Small intestine (tissue), 7 donors: ENCODE measurements at regions not wholly inside any gene's neighbourhood (a gene's known extent, or its start where the extent isn't known, plus 50 kb on each side); places are given as distances from the start of the nearest gene placed in this dataset.

Source experiments
- DNase-seq, 2 donors: peaks; one replicate each; pipeline versions ENCODE4 v3.0.0 to v3.0.0-alpha.2; 2013
- FAIRE-seq: peaks from 2 replicates; lab custom pipeline; 2012; peaks lifted over from hg19 to GRCh38; lab: Jason Lieb, UNC
- H3K27ac ChIP-seq, 3 donors: one replicate each; pipeline ENCODE4 v1.5.1; 2013; ENCODE audit warnings: low read length in 2 of 3, mild to moderate bottlenecking in 2 of 3, control low read depth in 1 of 3, inconsistent platforms in 1 of 3, low read depth in 1 of 3, moderate library complexity in 1 of 3
- H3K27me3 ChIP-seq, 3 donors: one replicate each; pipeline ENCODE4 v1.6.1; 2013; ENCODE audit warnings: low read length in 3 of 3, inconsistent platforms in 1 of 3; ENCODE audit not compliant: control insufficient read depth in 3 of 3, insufficient read depth in 3 of 3
- H3K36me3 ChIP-seq, 3 donors: one replicate each; pipeline ENCODE4 v1.6.1; 2013; ENCODE audit warnings: low read length in 3 of 3, inconsistent platforms in 1 of 3, low read depth in 1 of 3, mild to moderate bottlenecking in 1 of 3, moderate library complexity in 1 of 3; ENCODE audit not compliant: control insufficient read depth in 3 of 3, insufficient read depth in 2 of 3
- H3K4me1 ChIP-seq, 3 donors: one replicate each; pipeline ENCODE4 v1.6.1; 2013; ENCODE audit warnings: low read length in 2 of 3, inconsistent platforms in 1 of 3, low read depth in 1 of 3, mild to moderate bottlenecking in 1 of 3, moderate library complexity in 1 of 3; ENCODE audit not compliant: control insufficient read depth in 3 of 3, insufficient read depth in 2 of 3
- H3K4me3 ChIP-seq, 3 donors: one replicate each; pipeline ENCODE4 v1.5.1; 2013; ENCODE audit warnings: low read length in 3 of 3, control low read depth in 1 of 3, inconsistent platforms in 1 of 3, low read depth in 1 of 3, mild to moderate bottlenecking in 1 of 3, moderate library complexity in 1 of 3
- H3K9me3 ChIP-seq, 2 donors: one replicate each; pipeline ENCODE4 v1.6.1; 2013; ENCODE audit warnings: low read depth in 1 of 2, low read length in 1 of 2; ENCODE audit not compliant: control insufficient read depth in 2 of 2, insufficient read depth in 1 of 2
- WGBS, 3 donors: extraction: QIAGEN DNeasy Blood & Tissue Kit; methylation state at CpG; one replicate each; pipeline ENCODE4 v1.1.7; 2013; 5-methylcytosine and 5-hydroxymethylcytosine counted together
- donor health status: healthy with polysubstance abuse.
- donor health status: control.
- donor health status: control.
- donor health status: Bipolar disorder and iron deficiency.
- donor health status: healthy.

DNA sequence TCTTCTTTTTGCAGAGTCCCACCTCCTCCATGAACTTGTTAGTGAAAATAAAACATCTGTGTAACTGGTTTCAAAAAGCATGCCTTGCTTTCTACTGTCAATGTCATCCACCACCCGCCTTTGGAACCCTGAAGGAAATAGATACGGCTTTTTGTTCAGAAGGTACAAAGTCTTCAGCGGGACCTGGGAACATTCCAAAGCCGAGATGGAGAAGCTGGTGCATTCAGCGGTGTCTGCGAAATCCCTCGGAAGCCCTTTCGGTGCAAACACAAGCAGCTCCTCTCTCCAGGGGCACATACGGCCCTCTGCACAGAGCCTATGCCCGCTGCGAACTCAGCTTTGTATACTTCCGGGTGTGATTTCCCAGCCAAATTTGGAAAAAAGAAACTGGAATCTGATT, 555.8 kb upstream of the SALL3 start:
- Histone ChIP-seq H3K27me3 (no peaks in the 10 kb centered on the region), H3K36me3 (no peaks in the 10 kb centered on the region), H3K4me3 (no peak overlapping the region), H3K4me1 (no peaks in the 10 kb centered on the region), H3K9me3 (peaks cover 0 to 5% of the 10 kb centered on the region in 2 donors), H3K27ac (no peak overlapping the region)
- 26 to 82% (median 47%) methylated on average over 12 of the region's 12 CpGs for WGBS, 3 donors
- DNase-seq (peak in 1 of 2 donors; percentile 80), FAIRE-seq (no peak)

GRCh38 chr18:78424403-78425018, 555.1 kb upstream of the SALL3 start:
- Histone ChIP-seq H3K27me3 (no peaks in the 10 kb centered on the region), H3K4me1 (no peaks in the 10 kb centered on the region), H3K27ac (no peak overlapping the region), H3K36me3 (no peaks in the 10 kb centered on the region), H3K9me3 (peaks cover 0 to 11% of the 10 kb centered on the region in 2 donors), H3K4me3 (no peak overlapping the region)
- WGBS, 3 donors, result 33 to 66% (median 55%) methylated on average over 7 of the region's 7 CpGs
- DNase-seq, result peak in 1 of 2 donors; percentile 27
- FAIRE-seq, result no peak

DNA sequence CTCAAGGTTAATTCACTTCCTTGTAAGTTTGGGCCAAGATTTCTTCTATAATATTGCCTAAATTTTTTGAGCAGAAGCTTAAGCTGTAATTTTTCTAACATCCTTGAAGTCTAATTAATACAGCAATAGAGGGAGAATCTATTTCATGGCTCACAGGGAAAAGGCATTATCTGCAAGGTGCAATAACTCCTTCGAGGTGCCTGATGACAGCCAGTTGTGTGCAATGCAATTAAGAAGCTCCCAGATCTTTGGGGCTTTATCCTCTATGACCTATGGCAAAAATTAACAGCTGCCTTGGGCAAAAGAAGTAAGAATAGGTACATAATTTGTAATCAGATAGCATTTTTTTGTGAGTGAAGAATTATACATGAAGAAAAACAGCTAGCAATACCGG, 554.6 kb upstream of the SALL3 start:
- no peaks in the 10 kb centered on the region for H3K27me3 ChIP-seq
- DNase-seq (peak in 1 of 2 donors; percentile 11), FAIRE-seq (no peak)
- 46 to 71% (median 52%) methylated on average over 2 of the region's 2 CpGs for WGBS, 3 donors
- no peaks in the 10 kb centered on the region for H3K4me1 ChIP-seq
- H3K9me3 ChIP-seq, result peaks cover 0 to 11% of the 10 kb centered on the region in 2 donors
- no peak overlapping the region for H3K27ac ChIP-seq
- H3K4me3 ChIP-seq, result no peak overlapping the region
- H3K36me3 ChIP-seq, result no peaks in the 10 kb centered on the region

GRCh38 chr18:78427081-78427480, 552.5 kb upstream of the SALL3 start:
- Histone ChIP-seq H3K9me3 (peaks cover 0 to 23% of the 10 kb centered on the region in 2 donors), H3K4me1 (no peaks in the 10 kb centered on the region), H3K36me3 (no peaks in the 10 kb centered on the region), H3K4me3 (no peak overlapping the region), H3K27ac (no peak overlapping the region), H3K27me3 (no peaks in the 10 kb centered on the region)
- FAIRE-seq (no peak), DNase-seq (no peak)
- WGBS, 3 donors, result 94 to 97% (median 96%) methylated on average over 12 of the region's 12 CpGs

GRCh38 chr18:78429127-78430108, 550.2 kb upstream of the SALL3 start:
- Histone ChIP-seq H3K27ac (no peak overlapping the region), H3K9me3 (peaks cover 0 to 29% of the 10 kb centered on the region in 2 donors), H3K27me3 (no peaks in the 10 kb centered on the region), H3K36me3 (no peaks in the 10 kb centered on the region), H3K4me1 (no peaks in the 10 kb centered on the region), H3K4me3 (no peak overlapping the region)
- FAIRE-seq (no peak), DNase-seq (no peak)
- WGBS, 3 donors, result 91 to 93% (median 93%) methylated on average over 37 to 54 of the region's 54 CpGs

GRCh38 chr18:78430131-78430758, 549.4 kb upstream of the SALL3 start:
- no peaks in the 10 kb centered on the region for H3K36me3 ChIP-seq
- H3K4me3 ChIP-seq, result no peak overlapping the region
- no peak for DNase-seq
- FAIRE-seq, result no peak
- H3K27ac ChIP-seq, result no peak overlapping the region
- no peaks in the 10 kb centered on the region for H3K27me3 ChIP-seq
- no peaks in the 10 kb centered on the region for H3K4me1 ChIP-seq
- WGBS, 3 donors, result 93% methylated on average over 27 to 28 of the region's 28 CpGs
- H3K9me3 ChIP-seq, result peaks cover 0 to 29% of the 10 kb centered on the region in 2 donors

GRCh38 chr18:78431606-78432005, 548.0 kb upstream of the SALL3 start:
- WGBS, 3 donors, result 82 to 88% (median 87%) methylated on average over 13 of the region's 13 CpGs
- Histone ChIP-seq H3K27me3 (no peaks in the 10 kb centered on the region), H3K27ac (no peak overlapping the region), H3K9me3 (peaks cover 0 to 29% of the 10 kb centered on the region in 2 donors), H3K4me3 (no peak overlapping the region), H3K36me3 (no peaks in the 10 kb centered on the region), H3K4me1 (no peaks in the 10 kb centered on the region)
- DNase-seq (no peak), FAIRE-seq (no peak)

DNA sequence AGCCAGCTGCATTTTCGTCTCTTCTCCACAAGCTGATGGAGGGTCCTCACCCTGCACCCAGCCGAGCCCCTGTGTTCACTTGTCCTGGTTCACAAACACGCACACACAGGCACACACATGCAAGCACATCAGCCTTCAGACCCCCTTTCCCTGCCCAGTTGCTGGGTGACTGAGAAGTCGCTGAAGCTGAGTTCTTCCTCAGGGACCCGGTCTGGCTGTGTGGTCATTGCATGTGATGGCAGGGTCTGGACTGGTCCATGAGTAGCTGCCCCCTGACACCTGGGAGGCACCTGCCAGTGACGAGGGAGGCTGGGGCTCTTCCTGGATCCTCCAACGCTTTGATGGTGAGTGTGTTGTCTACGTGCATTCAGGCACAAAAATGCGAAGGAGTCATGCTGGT, 546.1 kb upstream of the SALL3 start:
- Histone ChIP-seq H3K9me3 (peaks cover 0 to 30% of the 10 kb centered on the region in 2 donors), H3K4me1 (no peaks in the 10 kb centered on the region), H3K36me3 (no peaks in the 10 kb centered on the region), H3K27me3 (no peaks in the 10 kb centered on the region), H3K4me3 (no peak overlapping the region), H3K27ac (no peak overlapping the region)
- DNase-seq, result no peak
- WGBS, 3 donors, result 82 to 88% (median 85%) methylated on average over 9 of the region's 9 CpGs
- no peak for FAIRE-seq
